PC-9 (cell line): ENCODE measurements at regions not wholly inside any gene's neighbourhood (a gene's known extent, or its start where the extent isn't known, plus 50 kb on each side); places are given as distances from the start of the nearest gene placed in this dataset.

Experiments
- EZH2 ChIP-seq: fragments of 200-600 bp; sonication (generic); IDR thresholded peaks from 2 replicates; pipeline ENCODE4 v1.8.0; 2017; ENCODE audit warnings: antibody characterized with exemption, low read depth
- TF ChIP-seq, protein P1 (sequence below): fragments of 200-600 bp; sonication (generic); conservative IDR thresholded peaks from 2 replicates; pipeline ENCODE4 v1.6.1; 2017; ENCODE audit warnings: mixed run types, antibody characterized with exemption, mild to moderate bottlenecking, moderate library complexity

DNA sequence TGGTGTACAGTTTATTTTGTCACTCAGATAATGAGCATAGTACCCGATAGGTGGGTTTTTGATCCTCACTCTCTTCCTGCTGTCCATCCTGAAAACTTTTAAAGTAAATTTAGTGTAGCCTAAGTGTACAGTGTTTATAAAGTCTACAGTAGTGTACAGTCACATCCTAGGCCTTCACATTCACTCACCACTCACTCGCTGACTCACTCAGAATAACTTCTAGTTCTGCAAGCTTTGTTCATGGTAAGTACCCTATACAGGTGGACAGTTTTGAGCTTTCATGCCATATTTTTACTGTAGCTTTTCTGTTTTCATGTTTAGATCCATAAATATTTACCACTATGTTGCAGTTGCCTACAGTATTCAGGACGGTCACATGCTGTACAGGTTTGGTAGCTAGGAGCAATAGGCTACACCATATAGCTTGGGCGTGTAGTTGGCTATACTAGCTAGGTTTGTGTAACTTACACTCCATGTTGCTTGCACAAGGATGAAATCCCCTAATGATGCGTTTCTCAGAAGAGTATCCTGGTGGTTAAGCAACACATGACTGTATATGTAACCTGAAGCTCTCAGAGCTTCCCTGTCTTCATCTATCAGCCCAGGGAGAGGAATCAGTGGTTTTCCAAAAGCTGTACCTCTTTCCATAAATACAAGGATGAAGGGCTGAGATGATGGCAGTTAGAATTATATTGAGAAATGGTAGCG is 87.6 kb upstream of the SLC25A26 start:
- TF ChIP-seq, protein P1, sequence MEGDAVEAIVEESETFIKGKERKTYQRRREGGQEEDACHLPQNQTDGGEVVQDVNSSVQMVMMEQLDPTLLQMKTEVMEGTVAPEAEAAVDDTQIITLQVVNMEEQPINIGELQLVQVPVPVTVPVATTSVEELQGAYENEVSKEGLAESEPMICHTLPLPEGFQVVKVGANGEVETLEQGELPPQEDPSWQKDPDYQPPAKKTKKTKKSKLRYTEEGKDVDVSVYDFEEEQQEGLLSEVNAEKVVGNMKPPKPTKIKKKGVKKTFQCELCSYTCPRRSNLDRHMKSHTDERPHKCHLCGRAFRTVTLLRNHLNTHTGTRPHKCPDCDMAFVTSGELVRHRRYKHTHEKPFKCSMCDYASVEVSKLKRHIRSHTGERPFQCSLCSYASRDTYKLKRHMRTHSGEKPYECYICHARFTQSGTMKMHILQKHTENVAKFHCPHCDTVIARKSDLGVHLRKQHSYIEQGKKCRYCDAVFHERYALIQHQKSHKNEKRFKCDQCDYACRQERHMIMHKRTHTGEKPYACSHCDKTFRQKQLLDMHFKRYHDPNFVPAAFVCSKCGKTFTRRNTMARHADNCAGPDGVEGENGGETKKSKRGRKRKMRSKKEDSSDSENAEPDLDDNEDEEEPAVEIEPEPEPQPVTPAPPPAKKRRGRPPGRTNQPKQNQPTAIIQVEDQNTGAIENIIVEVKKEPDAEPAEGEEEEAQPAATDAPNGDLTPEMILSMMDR, result no peak
- TF ChIP-seq EZH2, result no peak
